ENCODE measurements at regions not wholly inside any gene's neighbourhood (a gene's known extent, or its start where the extent isn't known, plus 50 kb on each side); places are given as distances from the start of the nearest gene placed in this dataset.

- TF ChIP-seq AFF4 (CRISPR knock-in tag; IDR thresholded peaks at IDR 0.05; ENCODE audit: borderline replicate concordance) (no peak), ZBTB21 (CRISPR knock-in tag; IDR thresholded peaks at IDR 0.05; ENCODE audit: borderline replicate concordance) (no peak), SMAD4 (CRISPR knock-in tag; IDR thresholded peaks at IDR 0.05) (no peak), MAX (CRISPR knock-in tag; IDR thresholded peaks at IDR 0.05) (no peak)
Measured at GRCh38 chr3:189082666-189083427, 88.9 kb upstream of the TPRG1 start (continued).

GRCh38 chr3:189084620-189085019 lies 87.2 kb upstream of the TPRG1 start:
- H3K36me3 Mint-ChIP-seq = no peaks in the 10 kb centered on the region
- no peaks in the 10 kb centered on the region for H3K4me1 Mint-ChIP-seq
- ChIA-PET CTCF (no interaction called here), POLR2A (interaction anchor here (0.7 kb wide), 1 partner anchor 87 kb away, joined by 3 read pairs; no protein-coding TSS in a partner anchor)
- H3K4me3 Mint-ChIP-seq = no peak overlapping the region
- no peaks in the 10 kb centered on the region for H3K27me3 Mint-ChIP-seq (ENCODE audit: low read depth)
- H3K9me3 Mint-ChIP-seq = peaks cover 6% of the 10 kb centered on the region
- ATAC-seq (no peak), DNase-seq (ENCODE audit: low spot score) (no peak)
- H3K27ac Mint-ChIP-seq = no peak overlapping the region
- TF ChIP-seq E2F5 (CRISPR knock-in tag; IDR thresholded peaks at IDR 0.05) = no peak
- TF ChIP-seq MLX (CRISPR knock-in tag; IDR thresholded peaks at IDR 0.05) = no peak
- TF ChIP-seq NFE2L1 (CRISPR knock-in tag; IDR thresholded peaks at IDR 0.05) = no peak
- TF ChIP-seq ZNF232 (CRISPR knock-in tag; IDR thresholded peaks at IDR 0.05) = no peak
- no peak for TF ChIP-seq HMGXB4 (CRISPR knock-in tag; IDR thresholded peaks at IDR 0.05)
- no peak for TF ChIP-seq SMAD4 (CRISPR knock-in tag; IDR thresholded peaks at IDR 0.05)
- TF ChIP-seq FOXJ3 (CRISPR knock-in tag; IDR thresholded peaks at IDR 0.05; ENCODE audit: borderline replicate concordance) = no peak
- no peak for TF ChIP-seq TCF7 (CRISPR knock-in tag; IDR thresholded peaks at IDR 0.05; ENCODE audit: low read depth)
- no peak for TF ChIP-seq FOXP1 (CRISPR knock-in tag; IDR thresholded peaks at IDR 0.05; ENCODE audit: borderline replicate concordance)
- no peak for TF ChIP-seq AR (CRISPR knock-in tag; IDR thresholded peaks at IDR 0.05)
- TF ChIP-seq ATF6 (CRISPR knock-in tag; IDR thresholded peaks at IDR 0.05) = no peak
- TF ChIP-seq KAT7 (CRISPR knock-in tag; IDR thresholded peaks at IDR 0.05; ENCODE audit: borderline replicate concordance) = no peak
- no peak for TF ChIP-seq ELF4 (CRISPR knock-in tag; IDR thresholded peaks at IDR 0.05; ENCODE audit: low read depth)
- TF ChIP-seq ZBTB43 (CRISPR knock-in tag; IDR thresholded peaks at IDR 0.05) = no peak
- no peak for TF ChIP-seq USF2 (CRISPR knock-in tag; IDR thresholded peaks at IDR 0.05)

Measured in WTC11 (cell line).